Spleen (tissue), 11 donors: ENCODE measurements at regions not wholly inside any gene's neighbourhood (a gene's known extent, or its start where the extent isn't known, plus 50 kb on each side); places are given as distances from the start of the nearest gene placed in this dataset.
"Not testable (repeated sequence)": the region's sequence is repeated elsewhere in the genome, so short reads cannot be mapped to it uniquely, and the experiment has no call there.

Source experiments
- DNase-seq: peaks from one replicate; pipeline ENCODE4 v3.0.0-alpha.2; 2020
- H3K27ac ChIP-seq, 8 donors: fragments of 200-600 bp; sonication (generic) in 7 of 8; 1 replicate in 4 of 8; 2 replicates in 4 of 8; pipeline versions ENCODE4 v1.5.0 to v1.8.0; 2016 to 2021; ENCODE audit warnings: inconsistent platforms in 4 of 8, mild to moderate bottlenecking in 4 of 8, moderate library complexity in 1 of 8
- H3K27me3 ChIP-seq, 7 donors: fragments of 200-600 bp; sonication (generic) in 6 of 7; replicated peaks in 1 of 7; 1 replicate in 4 of 7; 2 replicates in 3 of 7; pipeline versions ENCODE4 v1.5.0 to v1.8.0; 2016 to 2021; ENCODE audit warnings: inconsistent platforms in 3 of 7, mild to moderate bottlenecking in 1 of 7
- H3K36me3 ChIP-seq, 6 donors: fragments of 200-600 bp; sonication (generic) in 5 of 6; 1 replicate in 4 of 6; 2 replicates in 2 of 6; pipeline versions ENCODE4 v1.5.0 to v1.8.0; 2016 to 2021; ENCODE audit warnings: inconsistent platforms in 2 of 6
- H3K4me1 ChIP-seq, 6 donors: fragments of 200-600 bp; sonication (generic) in 5 of 6; 1 replicate in 3 of 6; 2 replicates in 3 of 6; pipeline versions ENCODE4 v1.5.0 to v1.8.0; 2016 to 2021; ENCODE audit warnings: inconsistent platforms in 3 of 6
- H3K4me3 ChIP-seq, 8 donors: fragments of 200-600 bp; sonication (generic) in 7 of 8; 1 replicate in 4 of 8; 2 replicates in 4 of 8; pipeline versions ENCODE4 v1.5.0 to v1.8.0; 2016 to 2021; ENCODE audit warnings: inconsistent platforms in 4 of 8, mild to moderate bottlenecking in 4 of 8, moderate library complexity in 2 of 8
- H3K9me3 ChIP-seq, 8 donors: fragments of 200-600 bp; sonication (generic) in 7 of 8; 1 replicate in 4 of 8; 2 replicates in 4 of 8; pipeline versions ENCODE4 v1.5.0 to v1.8.0; 2016 to 2021; ENCODE audit warnings: inconsistent platforms in 4 of 8
- POLR2A ChIP-seq, 3 donors: fragments of 450-650 bp; IDR thresholded peaks; one replicate each; pipeline ENCODE4 v1.5.1; 2017; ENCODE audit warnings: antibody characterized with exemption in 3 of 3, mild to moderate bottlenecking in 1 of 3
- POLR2AphosphoS5 ChIP-seq, 3 donors: sonication (generic); formaldehyde crosslinking; IDR thresholded peaks; one replicate each; pipeline ENCODE4 v1.5.1; 2017; ENCODE audit warnings: antibody characterized with exemption in 3 of 3
- WGBS, 5 donors: extraction: QIAGEN DNeasy Blood & Tissue Kit in 3 of 5; methylation state at CpG; one replicate each; pipeline versions ENCODE4 v1.1.5 to v1.1.7; 2013 to 2018; 5-methylcytosine and 5-hydroxymethylcytosine counted together
- intact Hi-C: fragments of 100-400 bp; cut with DNase I; formaldehyde crosslinking; loops from one replicate; pipeline ENCODE4 v1.15.0; 2023; ENCODE audit warnings: low total_unique reads
- TF ChIP-seq, protein P1 (sequence below), 11 experiments: fragments of 200-600 bp in 7 of 11; fragments of 450-650 bp in 4 of 11; sonication (generic) in 4 of 11; IDR thresholded peaks in 8 of 11; conservative IDR thresholded peaks in 3 of 11; 1 replicate in 7 of 11; 2 replicates in 4 of 11; pipeline versions ENCODE4 v1.4.0 to v1.8.0; 2016 to 2021; ENCODE audit warnings: antibody characterized with exemption in 11 of 11, inconsistent platforms in 4 of 11, mild to moderate bottlenecking in 1 of 11
- donor health status: healthy with polysubstance abuse.
- donor health status: DM: no; HTN: no; CAD: no; lungs with moderate emphysema.
- donor health status: DM: no; HTN: no; CAD: no.
- donor health status: Bipolar disorder and iron deficiency.
- donor health status: healthy.
- donor health status: DM: no; HTN: no; CAD: no.
- donor health status: DM: yes; HTN: yes; CAD: no.

DNA sequence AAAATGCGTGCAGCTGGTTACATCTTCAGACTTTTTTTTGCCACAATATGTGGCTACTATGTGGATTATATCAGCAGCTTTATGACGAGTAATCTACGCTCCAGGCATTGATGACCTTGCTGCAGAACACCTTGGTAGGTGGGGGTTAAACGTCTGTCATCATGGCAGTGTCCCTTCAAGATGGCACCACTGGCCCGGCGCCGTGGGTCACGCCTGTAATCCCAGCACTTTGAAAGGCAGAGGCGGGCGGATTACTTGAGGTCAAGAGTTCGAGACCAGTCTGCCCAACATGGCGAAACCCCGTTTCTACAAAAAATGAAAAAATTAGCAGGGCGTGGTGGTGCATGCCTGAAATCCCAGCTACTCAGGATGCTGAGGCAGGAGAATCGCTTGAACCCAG is 177.5 kb downstream of the AEBP2 start:
- WGBS, 5 donors, result 92 to 95% (median 94%) methylated on average over 15 of the region's 15 CpGs
- TF ChIP-seq POLR2A (IDR thresholded peaks at IDR 0.05) (no peak), POLR2AphosphoS5 (IDR thresholded peaks at IDR 0.05) (no peak)
- TF ChIP-seq, protein P1, sequence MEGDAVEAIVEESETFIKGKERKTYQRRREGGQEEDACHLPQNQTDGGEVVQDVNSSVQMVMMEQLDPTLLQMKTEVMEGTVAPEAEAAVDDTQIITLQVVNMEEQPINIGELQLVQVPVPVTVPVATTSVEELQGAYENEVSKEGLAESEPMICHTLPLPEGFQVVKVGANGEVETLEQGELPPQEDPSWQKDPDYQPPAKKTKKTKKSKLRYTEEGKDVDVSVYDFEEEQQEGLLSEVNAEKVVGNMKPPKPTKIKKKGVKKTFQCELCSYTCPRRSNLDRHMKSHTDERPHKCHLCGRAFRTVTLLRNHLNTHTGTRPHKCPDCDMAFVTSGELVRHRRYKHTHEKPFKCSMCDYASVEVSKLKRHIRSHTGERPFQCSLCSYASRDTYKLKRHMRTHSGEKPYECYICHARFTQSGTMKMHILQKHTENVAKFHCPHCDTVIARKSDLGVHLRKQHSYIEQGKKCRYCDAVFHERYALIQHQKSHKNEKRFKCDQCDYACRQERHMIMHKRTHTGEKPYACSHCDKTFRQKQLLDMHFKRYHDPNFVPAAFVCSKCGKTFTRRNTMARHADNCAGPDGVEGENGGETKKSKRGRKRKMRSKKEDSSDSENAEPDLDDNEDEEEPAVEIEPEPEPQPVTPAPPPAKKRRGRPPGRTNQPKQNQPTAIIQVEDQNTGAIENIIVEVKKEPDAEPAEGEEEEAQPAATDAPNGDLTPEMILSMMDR (IDR thresholded peaks at IDR 0.05 in 8 of 11, conservative IDR thresholded peaks at IDR 0.05 in 3 of 11), result no peak
- Histone ChIP-seq H3K27me3 (no peaks in the 10 kb centered on the region), H3K36me3 (no peaks in the 10 kb centered on the region), H3K4me1 (no peaks in the 10 kb centered on the region), H3K4me3 (no peak overlapping the region), H3K9me3 (peaks cover 0 to 4% (median 0%) of the 10 kb centered on the region in 8 donors), H3K27ac (no peak overlapping the region)
- DNase-seq, result no peak
- intact Hi-C loops, result no loop called here

DNA sequence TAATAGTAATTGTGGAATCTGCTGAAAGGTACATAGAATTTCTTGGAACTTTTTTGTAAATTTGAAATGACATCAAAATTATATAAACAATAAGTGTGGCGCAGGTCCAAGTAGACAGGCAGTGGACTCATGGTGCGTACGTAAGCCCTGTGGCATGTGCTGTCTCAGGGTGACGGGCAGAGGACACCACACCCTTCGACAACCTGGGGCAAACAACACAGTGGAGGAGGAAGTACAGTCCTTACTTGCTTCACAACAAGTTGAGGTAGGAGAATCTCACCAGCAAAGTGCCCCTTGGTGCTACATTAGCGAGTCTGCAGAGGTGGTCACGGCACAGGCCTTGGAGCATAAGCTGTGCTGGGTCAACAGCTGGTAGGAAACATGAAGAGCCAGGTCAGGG is 180.9 kb downstream of the AEBP2 start:
- 87 to 94% (median 90%) methylated on average over 7 of the region's 7 CpGs for WGBS, 5 donors
- Histone ChIP-seq H3K27me3 (no peaks in the 10 kb centered on the region), H3K9me3 (no peaks in the 10 kb centered on the region), H3K4me3 (no peak overlapping the region), H3K27ac (no peak overlapping the region), H3K36me3 (no peaks in the 10 kb centered on the region), H3K4me1 (no peaks in the 10 kb centered on the region)
- intact Hi-C loops, result no loop called here
- TF ChIP-seq, protein P1 (IDR thresholded peaks at IDR 0.05 in 8 of 11, conservative IDR thresholded peaks at IDR 0.05 in 3 of 11), result no peak
- TF ChIP-seq POLR2A (IDR thresholded peaks at IDR 0.05) (no peak), POLR2AphosphoS5 (IDR thresholded peaks at IDR 0.05) (no peak)
- no peak for DNase-seq

DNA sequence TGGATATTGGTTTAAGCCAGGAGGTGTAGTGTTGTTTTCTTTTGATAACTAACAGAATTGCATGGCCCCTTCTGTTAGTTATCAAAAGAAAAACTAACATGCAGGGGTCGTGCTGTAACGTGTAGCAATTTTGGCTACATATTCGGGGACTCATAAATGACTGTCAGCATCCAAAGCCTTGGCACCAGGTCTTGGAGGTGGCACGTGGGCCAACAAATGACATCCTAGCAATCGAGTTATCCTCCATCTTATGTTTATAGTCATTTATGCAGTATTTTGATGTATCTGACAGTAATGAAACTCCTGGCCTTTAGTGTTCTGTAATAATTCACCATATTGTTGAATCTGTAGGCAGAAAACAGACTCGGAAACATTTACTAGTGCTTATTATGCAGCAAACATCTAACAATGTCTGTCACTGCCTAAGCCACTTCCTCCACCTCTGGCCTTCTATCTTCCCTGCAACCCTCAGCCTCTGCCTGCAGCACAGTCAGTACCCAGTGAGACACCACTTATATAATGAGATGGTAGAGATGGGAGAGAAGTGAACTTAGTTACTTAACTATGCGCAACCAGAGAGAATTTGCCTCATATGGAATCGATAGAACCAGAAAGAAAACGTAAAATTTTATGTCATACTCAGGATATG is 184.6 kb downstream of the AEBP2 start:
- no peak for DNase-seq
- Histone ChIP-seq H3K36me3 (no peaks in the 10 kb centered on the region), H3K4me1 (no peaks in the 10 kb centered on the region), H3K9me3 (peaks cover 0 to 8% (median 0%) of the 10 kb centered on the region in 8 donors), H3K27me3 (no peaks in the 10 kb centered on the region), H3K4me3 (no peak overlapping the region), H3K27ac (peak overlapping the region in 2 of 8 donors; percentile 5 to 12)
- TF ChIP-seq POLR2A (IDR thresholded peaks at IDR 0.05), result no peak
- TF ChIP-seq, protein P1 (IDR thresholded peaks at IDR 0.05 in 8 of 11, conservative IDR thresholded peaks at IDR 0.05 in 3 of 11), result no peak
- TF ChIP-seq POLR2AphosphoS5 (IDR thresholded peaks at IDR 0.05), result no peak
- WGBS, 5 donors, result 79 to 89% (median 85%) methylated on average over 9 of the region's 9 CpGs
- intact Hi-C loops, result no loop called here

DNA sequence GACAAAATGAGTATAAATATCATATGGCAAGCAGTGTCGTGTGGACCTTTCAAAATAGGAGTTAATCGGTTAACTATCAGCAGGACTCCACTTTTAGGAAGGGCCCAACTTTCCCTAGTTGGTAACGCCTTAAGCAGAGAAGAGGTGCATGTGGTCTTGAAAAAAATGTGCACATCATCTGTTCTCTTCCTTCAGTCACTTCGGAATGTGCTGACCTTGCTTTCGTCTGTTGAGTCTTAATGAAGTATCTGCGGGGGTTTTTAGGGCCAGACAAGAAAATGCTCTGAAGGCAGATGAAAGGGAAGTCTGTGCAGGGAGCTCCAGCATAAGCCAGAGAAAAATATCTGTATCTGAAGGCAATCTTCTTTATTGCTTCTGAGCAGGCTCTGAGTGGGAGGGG is 185.2 kb downstream of the AEBP2 start:
- Histone ChIP-seq H3K4me3 (no peak overlapping the region), H3K4me1 (no peaks in the 10 kb centered on the region), H3K36me3 (no peaks in the 10 kb centered on the region), H3K9me3 (peaks cover 0 to 8% (median 0%) of the 10 kb centered on the region in 8 donors), H3K27ac (peak overlapping the region in 3 of 8 donors; percentile 5 to 15 (median 12)), H3K27me3 (no peaks in the 10 kb centered on the region)
- no peak for TF ChIP-seq POLR2A (IDR thresholded peaks at IDR 0.05)
- no peak for TF ChIP-seq POLR2AphosphoS5 (IDR thresholded peaks at IDR 0.05)
- TF ChIP-seq, protein P1 (IDR thresholded peaks at IDR 0.05 in 8 of 11, conservative IDR thresholded peaks at IDR 0.05 in 3 of 11), result no peak
- 67 to 85% (median 79%) methylated on average over 6 of the region's 6 CpGs for WGBS, 5 donors
- no peak for DNase-seq
- intact Hi-C loops, result no loop called here

DNA sequence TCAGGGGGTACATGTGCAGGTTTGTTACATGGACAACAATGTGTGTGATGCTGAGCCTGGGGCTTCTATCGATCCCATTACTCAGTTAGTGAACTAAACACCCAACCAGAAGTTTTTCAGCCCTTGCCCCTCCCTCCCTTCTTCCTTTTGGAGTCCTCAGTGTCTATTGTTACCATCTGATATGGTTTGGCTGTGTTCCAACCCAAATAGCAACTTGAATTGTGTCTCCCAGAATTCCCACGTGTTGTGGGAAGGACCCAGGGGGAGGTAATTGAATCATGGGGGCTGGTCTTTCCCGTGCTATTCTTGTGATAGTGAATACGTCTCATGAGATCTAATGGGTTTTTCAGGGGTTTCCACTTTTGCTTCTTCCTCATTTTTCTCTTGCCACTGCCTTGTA is 186.3 kb downstream of the AEBP2 start:
- H3K9me3 ChIP-seq, H3K36me3 ChIP-seq, DNase-seq, H3K27me3 ChIP-seq, H3K4me1 ChIP-seq, H3K4me3 ChIP-seq, intact Hi-C loops: not testable (repeated sequence)
- 59 to 84% (median 68%) methylated on average over 4 of the region's 4 CpGs for WGBS, 5 donors
- H3K27ac ChIP-seq, result peak overlapping the region in 1 of 8 donors; percentile 3
